ENCODE measurements at regions not wholly inside any gene's neighbourhood (a gene's known extent, or its start where the extent isn't known, plus 50 kb on each side); places are given as distances from the start of the nearest gene placed in this dataset.

- TF ChIP-seq, protein P1, sequence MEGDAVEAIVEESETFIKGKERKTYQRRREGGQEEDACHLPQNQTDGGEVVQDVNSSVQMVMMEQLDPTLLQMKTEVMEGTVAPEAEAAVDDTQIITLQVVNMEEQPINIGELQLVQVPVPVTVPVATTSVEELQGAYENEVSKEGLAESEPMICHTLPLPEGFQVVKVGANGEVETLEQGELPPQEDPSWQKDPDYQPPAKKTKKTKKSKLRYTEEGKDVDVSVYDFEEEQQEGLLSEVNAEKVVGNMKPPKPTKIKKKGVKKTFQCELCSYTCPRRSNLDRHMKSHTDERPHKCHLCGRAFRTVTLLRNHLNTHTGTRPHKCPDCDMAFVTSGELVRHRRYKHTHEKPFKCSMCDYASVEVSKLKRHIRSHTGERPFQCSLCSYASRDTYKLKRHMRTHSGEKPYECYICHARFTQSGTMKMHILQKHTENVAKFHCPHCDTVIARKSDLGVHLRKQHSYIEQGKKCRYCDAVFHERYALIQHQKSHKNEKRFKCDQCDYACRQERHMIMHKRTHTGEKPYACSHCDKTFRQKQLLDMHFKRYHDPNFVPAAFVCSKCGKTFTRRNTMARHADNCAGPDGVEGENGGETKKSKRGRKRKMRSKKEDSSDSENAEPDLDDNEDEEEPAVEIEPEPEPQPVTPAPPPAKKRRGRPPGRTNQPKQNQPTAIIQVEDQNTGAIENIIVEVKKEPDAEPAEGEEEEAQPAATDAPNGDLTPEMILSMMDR (conservative IDR thresholded peaks at IDR 0.05) = no peak
- TF ChIP-seq ZFX (IDR thresholded peaks at IDR 0.05) = no peak
Measured at GRCh38 chr7:69047151-69047754, 551.0 kb upstream of the AUTS2 start.

Data from C4-2B (cell line).